ENCODE measurements at regions not wholly inside any gene's neighbourhood (a gene's known extent, or its start where the extent isn't known, plus 50 kb on each side); places are given as distances from the start of the nearest gene placed in this dataset.

DNA sequence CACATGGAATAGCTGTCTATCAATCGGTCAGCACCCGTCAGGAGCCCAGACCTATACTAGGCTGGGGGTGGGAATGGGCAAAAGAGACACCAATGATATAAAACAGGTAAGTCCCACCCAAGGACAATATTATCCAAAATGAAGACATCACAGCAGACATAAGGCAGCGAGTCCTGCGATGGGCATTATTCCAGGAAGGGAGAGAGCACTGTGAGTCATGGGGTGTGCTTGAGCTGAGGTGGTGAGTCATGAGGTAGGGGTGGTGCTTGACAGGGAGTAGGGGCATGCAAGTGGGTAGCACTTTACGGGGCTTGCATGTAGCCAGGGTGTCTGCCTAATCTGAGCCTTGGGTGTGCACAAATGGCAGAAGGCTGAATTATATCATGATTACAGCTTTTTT is 605.0 kb upstream of the CADM1 start:
- intact Hi-C loops (cut with micrococcal nuclease; ENCODE audit: unreplicated experiment), result no loop called here
- no peak for ATAC-seq

DNA sequence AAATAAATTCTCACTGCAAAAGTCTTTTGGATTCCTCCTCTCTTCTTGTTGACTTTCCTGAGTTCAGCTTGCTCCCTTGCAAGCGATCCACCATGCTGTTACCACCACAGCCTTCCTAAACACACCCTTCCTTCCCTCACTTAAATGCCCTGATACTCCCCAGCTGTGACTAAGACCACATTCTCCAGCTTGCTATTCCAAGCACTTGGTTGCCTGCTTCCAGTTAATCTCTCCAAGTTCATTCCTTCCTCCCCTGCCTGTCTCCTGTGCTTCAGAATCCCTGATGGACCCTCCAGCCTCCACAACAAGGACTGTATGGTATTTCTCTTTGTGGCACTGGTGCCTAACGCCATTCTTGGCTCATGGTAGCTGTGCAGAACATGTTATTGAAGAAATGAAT is 603.9 kb upstream of the CADM1 start:
- Histone ChIP-seq H3K4me3 (ENCODE audit: low read depth in 2 of 2, low read length in 2 of 2) (no peak overlapping the region), H3K9me3 (ENCODE audit: control insufficient read depth, insufficient read depth, low read depth, low read length) (no peaks in the 10 kb centered on the region), H3K4me1 (ENCODE audit: control insufficient read depth, insufficient read depth, low read length) (no peaks in the 10 kb centered on the region), H3K36me3 (ENCODE audit: control insufficient read depth, insufficient read depth, low read length) (no peaks in the 10 kb centered on the region), H3K27me3 (ENCODE audit: control insufficient read depth, insufficient read depth, low read length) (no peaks in the 10 kb centered on the region), H3K27ac (ENCODE audit: low read length) (no peak overlapping the region)
- ChIA-PET CTCF (no interaction called here), POLR2A (no interaction called here)
- BruUV-seq (replicated peaks), result no TSS peak
- ATAC-seq (no peak), DNase-seq (ENCODE audit: low read depth, low spot score) (no peak)
- intact Hi-C loops (cut with micrococcal nuclease; ENCODE audit: unreplicated experiment) (no loop called here), in situ Hi-C loops (cut with HindIII; ENCODE audit: low pct_unique_long_range_greater_than_20kb, low sequenced_read_pairs) (no loop called here)
- TF ChIP-seq TCF7L2 (IDR thresholded peaks at IDR 0.05; ENCODE audit: low read depth, low read length) (no peak), SIN3A (IDR thresholded peaks at IDR 0.05; ENCODE audit: borderline replicate concordance, insufficient read depth, low read depth, low read length) (no peak), POLR2AphosphoS5 (IDR thresholded peaks at IDR 0.05; ENCODE audit: low read depth, low read length) (no peak)
- TF ChIP-seq, protein P1, sequence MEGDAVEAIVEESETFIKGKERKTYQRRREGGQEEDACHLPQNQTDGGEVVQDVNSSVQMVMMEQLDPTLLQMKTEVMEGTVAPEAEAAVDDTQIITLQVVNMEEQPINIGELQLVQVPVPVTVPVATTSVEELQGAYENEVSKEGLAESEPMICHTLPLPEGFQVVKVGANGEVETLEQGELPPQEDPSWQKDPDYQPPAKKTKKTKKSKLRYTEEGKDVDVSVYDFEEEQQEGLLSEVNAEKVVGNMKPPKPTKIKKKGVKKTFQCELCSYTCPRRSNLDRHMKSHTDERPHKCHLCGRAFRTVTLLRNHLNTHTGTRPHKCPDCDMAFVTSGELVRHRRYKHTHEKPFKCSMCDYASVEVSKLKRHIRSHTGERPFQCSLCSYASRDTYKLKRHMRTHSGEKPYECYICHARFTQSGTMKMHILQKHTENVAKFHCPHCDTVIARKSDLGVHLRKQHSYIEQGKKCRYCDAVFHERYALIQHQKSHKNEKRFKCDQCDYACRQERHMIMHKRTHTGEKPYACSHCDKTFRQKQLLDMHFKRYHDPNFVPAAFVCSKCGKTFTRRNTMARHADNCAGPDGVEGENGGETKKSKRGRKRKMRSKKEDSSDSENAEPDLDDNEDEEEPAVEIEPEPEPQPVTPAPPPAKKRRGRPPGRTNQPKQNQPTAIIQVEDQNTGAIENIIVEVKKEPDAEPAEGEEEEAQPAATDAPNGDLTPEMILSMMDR (IDR thresholded peaks at IDR 0.05), result no peak
- TF ChIP-seq, protein P2, sequence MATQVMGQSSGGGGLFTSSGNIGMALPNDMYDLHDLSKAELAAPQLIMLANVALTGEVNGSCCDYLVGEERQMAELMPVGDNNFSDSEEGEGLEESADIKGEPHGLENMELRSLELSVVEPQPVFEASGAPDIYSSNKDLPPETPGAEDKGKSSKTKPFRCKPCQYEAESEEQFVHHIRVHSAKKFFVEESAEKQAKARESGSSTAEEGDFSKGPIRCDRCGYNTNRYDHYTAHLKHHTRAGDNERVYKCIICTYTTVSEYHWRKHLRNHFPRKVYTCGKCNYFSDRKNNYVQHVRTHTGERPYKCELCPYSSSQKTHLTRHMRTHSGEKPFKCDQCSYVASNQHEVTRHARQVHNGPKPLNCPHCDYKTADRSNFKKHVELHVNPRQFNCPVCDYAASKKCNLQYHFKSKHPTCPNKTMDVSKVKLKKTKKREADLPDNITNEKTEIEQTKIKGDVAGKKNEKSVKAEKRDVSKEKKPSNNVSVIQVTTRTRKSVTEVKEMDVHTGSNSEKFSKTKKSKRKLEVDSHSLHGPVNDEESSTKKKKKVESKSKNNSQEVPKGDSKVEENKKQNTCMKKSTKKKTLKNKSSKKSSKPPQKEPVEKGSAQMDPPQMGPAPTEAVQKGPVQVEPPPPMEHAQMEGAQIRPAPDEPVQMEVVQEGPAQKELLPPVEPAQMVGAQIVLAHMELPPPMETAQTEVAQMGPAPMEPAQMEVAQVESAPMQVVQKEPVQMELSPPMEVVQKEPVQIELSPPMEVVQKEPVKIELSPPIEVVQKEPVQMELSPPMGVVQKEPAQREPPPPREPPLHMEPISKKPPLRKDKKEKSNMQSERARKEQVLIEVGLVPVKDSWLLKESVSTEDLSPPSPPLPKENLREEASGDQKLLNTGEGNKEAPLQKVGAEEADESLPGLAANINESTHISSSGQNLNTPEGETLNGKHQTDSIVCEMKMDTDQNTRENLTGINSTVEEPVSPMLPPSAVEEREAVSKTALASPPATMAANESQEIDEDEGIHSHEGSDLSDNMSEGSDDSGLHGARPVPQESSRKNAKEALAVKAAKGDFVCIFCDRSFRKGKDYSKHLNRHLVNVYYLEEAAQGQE (IDR thresholded peaks at IDR 0.05; ENCODE audit: insufficient read depth in 1 of 2, low read depth in 2 of 2, low read length in 1 of 2), result no peak

More for the DNA sequence above, 605.0 kb upstream of the CADM1 start:
- no peaks in the 10 kb centered on the region; the same call in 1 of the 2 replicates for H3K9me3 ChIP-seq (ENCODE audit: control insufficient read depth, insufficient read depth, low read depth, low read length)
- no TSS peak for BruUV-seq (replicated peaks)
- POLR2A ChIA-PET, result no interaction called here
- TF ChIP-seq TCF7L2 (IDR thresholded peaks at IDR 0.05; ENCODE audit: low read depth, low read length) (no peak), SIN3A (IDR thresholded peaks at IDR 0.05; ENCODE audit: borderline replicate concordance, insufficient read depth, low read depth, low read length) (no peak), POLR2AphosphoS5 (IDR thresholded peaks at IDR 0.05; ENCODE audit: low read depth, low read length) (no peak)
- TF ChIP-seq, protein P1 (IDR thresholded peaks at IDR 0.05), result no peak
- TF ChIP-seq, protein P2 (IDR thresholded peaks at IDR 0.05; ENCODE audit: insufficient read depth in 1 of 2, low read depth in 2 of 2, low read length in 1 of 2), result no peak
- H3K4me3 ChIP-seq (ENCODE audit: low read depth in 2 of 2, low read length in 2 of 2), result no peak overlapping the region
- in situ Hi-C loops (cut with HindIII; ENCODE audit: low pct_unique_long_range_greater_than_20kb, low sequenced_read_pairs), result no loop called here
- H3K27ac ChIP-seq (ENCODE audit: low read length), result no peak overlapping the region
- H3K36me3 ChIP-seq (ENCODE audit: control insufficient read depth, insufficient read depth, low read length), result no peaks in the 10 kb centered on the region
- H3K27me3 ChIP-seq (ENCODE audit: control insufficient read depth, insufficient read depth, low read length), result no peaks in the 10 kb centered on the region
- no peak for DNase-seq (ENCODE audit: low read depth, low spot score)
- CTCF ChIA-PET, result no interaction called here
- no peaks in the 10 kb centered on the region for H3K4me1 ChIP-seq (ENCODE audit: control insufficient read depth, insufficient read depth, low read length)
